ENCODE measurements at regions not wholly inside any gene's neighbourhood (a gene's known extent, or its start where the extent isn't known, plus 50 kb on each side); places are given as distances from the start of the nearest gene placed in this dataset.

DNA sequence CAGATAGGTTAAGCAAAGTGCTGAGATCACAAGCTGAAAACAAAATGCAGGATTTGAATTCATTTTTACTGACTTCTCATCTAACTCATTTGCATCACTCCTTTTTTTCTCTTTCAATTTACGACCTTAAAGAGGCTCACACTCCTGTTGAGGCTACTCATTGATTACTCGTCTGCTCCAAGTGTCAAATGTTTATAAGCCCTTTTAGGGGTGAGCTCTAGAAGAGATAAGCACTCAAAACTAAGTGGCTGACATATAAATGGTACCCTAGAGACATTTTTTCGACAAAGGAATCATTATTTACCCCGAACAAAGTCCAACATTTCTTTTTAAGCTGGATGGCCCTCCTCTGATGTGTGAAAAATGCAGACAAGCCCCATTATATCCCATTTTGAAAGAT is 483.1 kb downstream of the MAT2B start:
- no peak for ATAC-seq (ENCODE audit: low read depth)

DNA sequence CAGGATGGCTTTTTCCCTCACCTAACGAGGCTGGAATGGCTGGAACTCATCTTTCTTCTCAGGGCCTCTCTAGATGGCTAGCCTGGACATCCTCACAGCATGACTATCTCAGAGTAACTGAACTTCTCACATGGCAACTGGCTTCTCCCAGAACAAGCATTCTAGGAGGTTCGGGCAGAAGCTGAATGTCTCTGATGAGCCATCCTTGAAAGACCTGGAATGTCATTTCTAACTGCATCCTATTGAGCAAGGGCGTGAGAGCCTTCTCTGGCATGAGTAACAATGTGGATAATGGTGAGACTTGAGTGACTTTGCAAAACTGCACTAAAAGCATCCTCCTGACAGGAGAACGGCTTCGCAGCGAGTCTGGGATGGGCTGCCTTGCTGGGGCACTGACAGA is 487.7 kb downstream of the MAT2B start:
- Histone ChIP-seq H3K36me3 (ENCODE audit: low read depth) (no peaks in the 10 kb centered on the region), H3K4me3 (ENCODE audit: severe bottlenecking) (no peak overlapping the region), H3K27ac (ENCODE audit: poor library complexity, severe bottlenecking) (no peak overlapping the region), H3K27me3 (ENCODE audit: insufficient read depth, poor library complexity, severe bottlenecking) (peaks cover 9% of the 10 kb centered on the region), H3K9me3 (ENCODE audit: severe bottlenecking) (no peaks in the 10 kb centered on the region), H3K4me1 (ENCODE audit: insufficient read depth, poor library complexity, severe bottlenecking) (no peaks in the 10 kb centered on the region)
- ATAC-seq (ENCODE audit: low read depth) (no peak), DNase-seq (ENCODE audit: low spot score) (no peak)
- TF ChIP-seq CTCF (IDR thresholded peaks at IDR 0.05; ENCODE audit: poor library complexity, severe bottlenecking) = no peak

More for the DNA sequence above, 483.1 kb downstream of the MAT2B start:
- no peaks in the 10 kb centered on the region for H3K4me1 ChIP-seq (ENCODE audit: insufficient read depth, poor library complexity, severe bottlenecking)
- TF ChIP-seq CTCF (IDR thresholded peaks at IDR 0.05; ENCODE audit: poor library complexity, severe bottlenecking) = no peak
- no peaks in the 10 kb centered on the region for H3K36me3 ChIP-seq (ENCODE audit: low read depth)
- no peak overlapping the region for H3K4me3 ChIP-seq (ENCODE audit: severe bottlenecking)
- no peak for DNase-seq (ENCODE audit: low spot score)
- H3K9me3 ChIP-seq (ENCODE audit: severe bottlenecking) = no peaks in the 10 kb centered on the region
- H3K27ac ChIP-seq (ENCODE audit: poor library complexity, severe bottlenecking) = no peak overlapping the region
- H3K27me3 ChIP-seq (ENCODE audit: insufficient read depth, poor library complexity, severe bottlenecking) = peaks cover 15% of the 10 kb centered on the region

DNA sequence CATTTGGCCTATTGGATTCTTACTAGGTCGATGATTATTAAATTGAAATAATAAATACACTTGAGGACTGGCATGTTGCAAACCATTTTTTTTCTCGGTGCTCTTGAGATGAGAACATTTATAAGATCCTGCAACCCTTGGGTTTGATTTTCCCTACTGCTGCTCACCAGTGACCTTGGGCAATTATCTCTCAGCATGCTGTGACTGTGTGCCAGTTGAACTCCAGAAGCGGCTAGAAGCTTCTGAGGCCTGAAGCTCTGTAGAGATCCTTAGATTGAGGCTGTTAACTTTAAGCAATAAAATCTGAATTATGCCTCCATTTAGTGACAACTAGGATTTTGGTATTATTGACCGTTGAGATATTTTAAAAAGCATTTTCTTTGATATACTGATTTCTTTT is 489.8 kb downstream of the MAT2B start:
- Histone ChIP-seq H3K36me3 (ENCODE audit: low read depth) (no peaks in the 10 kb centered on the region), H3K27ac (ENCODE audit: poor library complexity, severe bottlenecking) (no peak overlapping the region), H3K4me3 (ENCODE audit: severe bottlenecking) (no peak overlapping the region), H3K9me3 (ENCODE audit: severe bottlenecking) (no peaks in the 10 kb centered on the region), H3K4me1 (ENCODE audit: insufficient read depth, poor library complexity, severe bottlenecking) (no peaks in the 10 kb centered on the region), H3K27me3 (ENCODE audit: insufficient read depth, poor library complexity, severe bottlenecking) (peaks cover 4% of the 10 kb centered on the region)
- no peak for ATAC-seq (ENCODE audit: low read depth)
- no peak for TF ChIP-seq CTCF (IDR thresholded peaks at IDR 0.05; ENCODE audit: poor library complexity, severe bottlenecking)
- DNase-seq (ENCODE audit: low spot score) = no peak

DNA sequence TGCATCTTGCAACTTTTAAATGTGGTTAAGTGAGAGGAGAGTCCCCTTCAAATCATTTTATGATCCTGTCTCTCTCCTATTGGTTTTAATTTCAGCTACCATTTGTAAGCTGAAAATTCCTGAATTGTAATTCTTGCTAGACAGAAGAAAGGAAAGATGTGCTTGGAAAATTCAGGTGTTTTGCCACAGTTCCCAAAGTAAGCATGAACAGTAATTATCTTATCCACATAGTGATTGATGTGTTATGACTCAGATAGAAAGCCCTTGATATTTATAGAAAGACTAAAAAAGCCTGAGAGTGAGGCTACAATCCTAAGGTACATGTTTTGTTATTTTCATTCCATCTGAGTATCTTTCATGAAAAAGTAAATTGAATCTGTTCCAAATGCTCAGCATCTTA is 492.5 kb downstream of the MAT2B start:
- TF ChIP-seq CTCF (IDR thresholded peaks at IDR 0.05; ENCODE audit: poor library complexity, severe bottlenecking) = no peak
- H3K36me3 ChIP-seq (ENCODE audit: low read depth) = no peaks in the 10 kb centered on the region
- no peaks in the 10 kb centered on the region for H3K27me3 ChIP-seq (ENCODE audit: insufficient read depth, poor library complexity, severe bottlenecking)
- no peaks in the 10 kb centered on the region for H3K4me1 ChIP-seq (ENCODE audit: insufficient read depth, poor library complexity, severe bottlenecking)
- H3K27ac ChIP-seq (ENCODE audit: poor library complexity, severe bottlenecking) = no peak overlapping the region
- H3K4me3 ChIP-seq (ENCODE audit: severe bottlenecking) = no peak overlapping the region
- H3K9me3 ChIP-seq (ENCODE audit: severe bottlenecking) = no peaks in the 10 kb centered on the region
- ATAC-seq (ENCODE audit: low read depth) (no peak), DNase-seq (ENCODE audit: low spot score) (no peak)

DNA sequence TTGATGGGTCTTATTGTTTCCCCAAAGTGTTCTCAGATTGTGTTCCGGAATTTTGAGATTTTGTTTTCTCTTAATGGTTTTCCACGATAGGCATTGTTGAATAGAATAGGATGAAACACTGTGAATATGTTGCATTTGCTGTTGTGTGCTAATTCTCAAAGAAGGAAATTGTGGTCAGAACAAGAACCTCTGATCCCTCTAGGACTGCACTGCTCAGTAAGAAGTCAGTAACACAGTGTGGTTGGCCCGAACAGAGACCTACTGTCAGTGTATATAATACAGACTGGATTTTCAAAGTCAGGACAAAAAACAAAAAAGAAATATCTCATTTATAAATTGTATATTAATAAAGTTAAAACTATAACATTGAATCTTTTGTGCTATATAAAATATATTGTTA is 494.8 kb downstream of the MAT2B start:
- H3K27me3 ChIP-seq (ENCODE audit: insufficient read depth, poor library complexity, severe bottlenecking) = no peaks in the 10 kb centered on the region
- no peak for ATAC-seq (ENCODE audit: low read depth)
- no peak overlapping the region for H3K4me3 ChIP-seq (ENCODE audit: severe bottlenecking)
- H3K36me3 ChIP-seq (ENCODE audit: low read depth) = no peaks in the 10 kb centered on the region
- no peak for TF ChIP-seq CTCF (IDR thresholded peaks at IDR 0.05; ENCODE audit: poor library complexity, severe bottlenecking)
- H3K27ac ChIP-seq (ENCODE audit: poor library complexity, severe bottlenecking) = no peak overlapping the region
- DNase-seq (ENCODE audit: low spot score) = no peak
- H3K9me3 ChIP-seq (ENCODE audit: severe bottlenecking) = no peaks in the 10 kb centered on the region
- no peaks in the 10 kb centered on the region for H3K4me1 ChIP-seq (ENCODE audit: insufficient read depth, poor library complexity, severe bottlenecking)
